ENCODE measurements at regions not wholly inside any gene's neighbourhood (a gene's known extent, or its start where the extent isn't known, plus 50 kb on each side); places are given as distances from the start of the nearest gene placed in this dataset.

GRCh38 chr2:118481299-118481698 is 366.1 kb downstream of the EN1 start:
- Histone ChIP-seq H4K20me1 (ENCODE audit: low read depth, low read length) (no peaks in the 10 kb centered on the region; the same call in 1 of the 2 replicates), H3F3A (ENCODE audit: insufficient read depth) (no peaks in the 10 kb centered on the region), H3K4me3 (ENCODE audit: insufficient read depth, low read length, poor library complexity, severe bottlenecking) (no peak overlapping the region), H3K9me2 (replicated peaks; ENCODE audit: insufficient read depth, low read length) (no peaks in the 10 kb centered on the region), H2AFZ (ENCODE audit: low read depth, low read length, severe bottlenecking) (no peak overlapping the region), H3K27ac (ENCODE audit: low read depth, low read length) (no peak overlapping the region), H3K27me3 (ENCODE audit: low read length) (no peaks in the 10 kb centered on the region; the same call in 1 of the 2 replicates), H3K36me3 (ENCODE audit: low read length) (no peaks in the 10 kb centered on the region), H3K4me2 (ENCODE audit: low read depth, low read length, poor library complexity, severe bottlenecking) (no peak overlapping the region), H3K9me3 (ENCODE audit: insufficient read depth, low read length) (no peaks in the 10 kb centered on the region), H3K79me2 (ENCODE audit: insufficient read depth, low read length) (no peaks in the 10 kb centered on the region), H3K9ac (ENCODE audit: low read length) (no peak overlapping the region)
- TF ChIP-seq EZH2phosphoT487 (conservative IDR thresholded peaks at IDR 0.05; ENCODE audit: low read length) (no peak), CTCF (IDR thresholded peaks at IDR 0.05; ENCODE audit: insufficient read depth, low read length, poor library complexity, severe bottlenecking) (no peak)

GRCh38 chr2:118479020-118479419 is 368.4 kb downstream of the EN1 start:
- no peak overlapping the region for H3K27ac ChIP-seq (ENCODE audit: low read depth, low read length)
- no peaks in the 10 kb centered on the region for H3K9me2 ChIP-seq (replicated peaks; ENCODE audit: insufficient read depth, low read length)
- no peaks in the 10 kb centered on the region; the same call in 1 of the 2 replicates for H4K20me1 ChIP-seq (ENCODE audit: low read depth, low read length)
- H3K27me3 ChIP-seq (ENCODE audit: low read length) = no peaks in the 10 kb centered on the region; the same call in 1 of the 2 replicates
- no peak overlapping the region for H3K4me3 ChIP-seq (ENCODE audit: insufficient read depth, low read length, poor library complexity, severe bottlenecking)
- no peak for TF ChIP-seq CTCF (IDR thresholded peaks at IDR 0.05; ENCODE audit: insufficient read depth, low read length, poor library complexity, severe bottlenecking)
- TF ChIP-seq EZH2phosphoT487 (conservative IDR thresholded peaks at IDR 0.05; ENCODE audit: low read length) = no peak
- H3K9me3 ChIP-seq (ENCODE audit: insufficient read depth, low read length) = no peaks in the 10 kb centered on the region
- no peak overlapping the region for H2AFZ ChIP-seq (ENCODE audit: low read depth, low read length, severe bottlenecking)
- H3K36me3 ChIP-seq (ENCODE audit: low read length) = no peaks in the 10 kb centered on the region
- no peak overlapping the region for H3K4me2 ChIP-seq (ENCODE audit: low read depth, low read length, poor library complexity, severe bottlenecking)
- H3K79me2 ChIP-seq (ENCODE audit: insufficient read depth, low read length) = no peaks in the 10 kb centered on the region
- no peaks in the 10 kb centered on the region for H3F3A ChIP-seq (ENCODE audit: insufficient read depth)
- H3K9ac ChIP-seq (ENCODE audit: low read length) = no peak overlapping the region

GRCh38 chr2:118477111-118477862 is 370.2 kb downstream of the EN1 start:
- no peaks in the 10 kb centered on the region for H3F3A ChIP-seq (ENCODE audit: insufficient read depth)
- H2AFZ ChIP-seq (ENCODE audit: low read depth, low read length, severe bottlenecking) = no peak overlapping the region
- H3K27me3 ChIP-seq (ENCODE audit: low read length) = no peaks in the 10 kb centered on the region
- no peaks in the 10 kb centered on the region for H3K9me3 ChIP-seq (ENCODE audit: insufficient read depth, low read length)
- no peak overlapping the region for H3K9ac ChIP-seq (ENCODE audit: low read length)
- no peaks in the 10 kb centered on the region for H3K9me2 ChIP-seq (replicated peaks; ENCODE audit: insufficient read depth, low read length)
- H3K79me2 ChIP-seq (ENCODE audit: insufficient read depth, low read length) = no peaks in the 10 kb centered on the region
- no peak for TF ChIP-seq EZH2phosphoT487 (conservative IDR thresholded peaks at IDR 0.05; ENCODE audit: low read length)
- no peak for TF ChIP-seq CTCF (IDR thresholded peaks at IDR 0.05; ENCODE audit: insufficient read depth, low read length, poor library complexity, severe bottlenecking)
- no peak overlapping the region for H3K27ac ChIP-seq (ENCODE audit: low read depth, low read length)
- no peak overlapping the region for H3K4me3 ChIP-seq (ENCODE audit: insufficient read depth, low read length, poor library complexity, severe bottlenecking)
- H4K20me1 ChIP-seq (ENCODE audit: low read depth, low read length) = no peaks in the 10 kb centered on the region; the same call in 1 of the 2 replicates
- H3K4me2 ChIP-seq (ENCODE audit: low read depth, low read length, poor library complexity, severe bottlenecking) = no peak overlapping the region
- no peaks in the 10 kb centered on the region for H3K36me3 ChIP-seq (ENCODE audit: low read length)

Measured in SU-DHL-6 (cell line).